ENCODE measurements at regions not wholly inside any gene's neighbourhood (a gene's known extent, or its start where the extent isn't known, plus 50 kb on each side); places are given as distances from the start of the nearest gene placed in this dataset.

DNA sequence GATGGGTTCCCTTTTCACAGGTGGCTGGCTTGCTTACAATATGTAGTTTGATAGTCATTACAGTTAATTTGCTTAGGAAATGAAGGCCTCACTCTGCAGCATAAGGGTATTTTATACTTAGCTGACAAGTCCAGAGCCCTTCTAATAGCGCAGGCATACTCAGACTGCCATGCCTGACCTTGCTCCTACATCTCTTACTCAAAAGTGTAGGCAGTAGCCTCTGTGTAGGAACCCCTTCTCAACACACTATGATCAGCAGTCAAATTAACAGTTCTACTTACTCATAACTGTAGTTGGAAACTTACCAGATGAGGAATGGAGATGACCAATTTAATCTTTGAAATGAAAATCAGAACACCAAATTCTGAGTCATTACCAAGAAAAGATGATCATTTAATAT is 373.5 kb downstream of the TBC1D32 start:
- WGBS (ENCODE audit: insufficient coverage) = no CpG with 5 or more reads among the region's 1 CpG

DNA sequence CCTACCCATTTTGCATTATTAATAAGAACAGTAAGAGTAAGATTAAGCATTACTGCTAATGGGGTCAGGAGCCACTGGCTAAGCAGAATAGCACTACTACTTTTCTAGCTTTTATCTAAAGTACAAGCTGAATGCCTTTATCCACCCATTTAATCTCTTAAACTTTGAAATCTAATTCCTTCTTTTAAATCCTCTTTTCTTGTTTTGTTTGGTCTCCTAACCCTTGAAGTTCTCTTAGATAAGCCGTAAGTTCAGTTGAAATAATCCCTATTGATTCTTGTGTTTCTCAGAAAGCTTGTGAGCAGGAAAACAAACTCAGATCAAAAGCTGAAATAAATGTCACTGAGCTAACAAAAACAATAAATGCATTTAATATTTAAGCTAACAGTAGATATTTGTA is 380.2 kb downstream of the TBC1D32 start:
- H3K4me1 ChIP-seq (ENCODE audit: control insufficient read depth in 1 of 2, insufficient read depth in 2 of 2, low read length in 2 of 2) = no peaks in the 10 kb centered on the region
- Mint-ChIP-seq H3K27me3 (ENCODE audit: low read depth in 3 of 3) (no peaks in the 10 kb centered on the region), H3K36me3 (no peaks in the 10 kb centered on the region), H3K4me1 (no peaks in the 10 kb centered on the region), H3K4me3 (no peak overlapping the region), H3K27ac (no peak overlapping the region), H3K9me3 (peaks cover 0 to 7% (median 3%) of the 10 kb centered on the region in 7 donors)
- H3K79me2 ChIP-seq (ENCODE audit: insufficient read depth, low read length) = no peaks in the 10 kb centered on the region
- no peaks in the 10 kb centered on the region for H4K20me1 ChIP-seq (ENCODE audit: insufficient read depth, low read length)
- H3K4me3 ChIP-seq (replicated peaks in 1 of 3; ENCODE audit: low read depth in 2 of 3, low read length in 3 of 3) = no peak overlapping the region
- H2AFZ ChIP-seq (ENCODE audit: insufficient read depth, low read depth, low read length, poor library complexity, severe bottlenecking) = no peak overlapping the region
- H3K9ac ChIP-seq (ENCODE audit: insufficient read depth, low read length, poor library complexity, severe bottlenecking) = no peak overlapping the region
- no CpG with 5 or more reads among the region's 1 CpG for WGBS (ENCODE audit: insufficient coverage)
- no peaks in the 10 kb centered on the region for H3K36me3 ChIP-seq (replicated peaks in 1 of 2; ENCODE audit: control insufficient read depth in 1 of 2, insufficient read depth in 2 of 2, low read length in 2 of 2)
- no peak for DNase-seq
- H3K9me3 ChIP-seq (replicated peaks in 1 of 2; ENCODE audit: control insufficient read depth in 1 of 2, insufficient read depth in 1 of 2, low read length in 2 of 2) = peaks cover 0 to 8% of the 10 kb centered on the region in 2 donors
- no peaks in the 10 kb centered on the region for H3K27me3 ChIP-seq (ENCODE audit: control insufficient read depth in 2 of 2, insufficient read depth in 2 of 2, low read length in 2 of 2)
- TF ChIP-seq, protein P1, sequence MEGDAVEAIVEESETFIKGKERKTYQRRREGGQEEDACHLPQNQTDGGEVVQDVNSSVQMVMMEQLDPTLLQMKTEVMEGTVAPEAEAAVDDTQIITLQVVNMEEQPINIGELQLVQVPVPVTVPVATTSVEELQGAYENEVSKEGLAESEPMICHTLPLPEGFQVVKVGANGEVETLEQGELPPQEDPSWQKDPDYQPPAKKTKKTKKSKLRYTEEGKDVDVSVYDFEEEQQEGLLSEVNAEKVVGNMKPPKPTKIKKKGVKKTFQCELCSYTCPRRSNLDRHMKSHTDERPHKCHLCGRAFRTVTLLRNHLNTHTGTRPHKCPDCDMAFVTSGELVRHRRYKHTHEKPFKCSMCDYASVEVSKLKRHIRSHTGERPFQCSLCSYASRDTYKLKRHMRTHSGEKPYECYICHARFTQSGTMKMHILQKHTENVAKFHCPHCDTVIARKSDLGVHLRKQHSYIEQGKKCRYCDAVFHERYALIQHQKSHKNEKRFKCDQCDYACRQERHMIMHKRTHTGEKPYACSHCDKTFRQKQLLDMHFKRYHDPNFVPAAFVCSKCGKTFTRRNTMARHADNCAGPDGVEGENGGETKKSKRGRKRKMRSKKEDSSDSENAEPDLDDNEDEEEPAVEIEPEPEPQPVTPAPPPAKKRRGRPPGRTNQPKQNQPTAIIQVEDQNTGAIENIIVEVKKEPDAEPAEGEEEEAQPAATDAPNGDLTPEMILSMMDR (IDR thresholded peaks at IDR 0.05) = no peak
- intact Hi-C loops (cut with micrococcal nuclease) = no loop called here
- H3K4me2 ChIP-seq (replicated peaks; ENCODE audit: extremely low read depth, low read length, poor library complexity, severe bottlenecking) = no peak overlapping the region
- H3K27ac ChIP-seq (ENCODE audit: low read depth in 1 of 2, low read length in 2 of 2) = no peak overlapping the region

More for the DNA sequence above, 373.5 kb downstream of the TBC1D32 start:
- no peaks in the 10 kb centered on the region for H4K20me1 ChIP-seq (ENCODE audit: insufficient read depth, low read length)
- no peak overlapping the region for H3K4me2 ChIP-seq (replicated peaks; ENCODE audit: extremely low read depth, low read length, poor library complexity, severe bottlenecking)
- no peak overlapping the region for H3K27ac ChIP-seq (ENCODE audit: low read depth in 1 of 2, low read length in 2 of 2)
- H3K27me3 Mint-ChIP-seq (ENCODE audit: low read depth in 3 of 3) = no peaks in the 10 kb centered on the region
- no peaks in the 10 kb centered on the region for H3K36me3 Mint-ChIP-seq
- no peak overlapping the region for H3K9ac ChIP-seq (ENCODE audit: insufficient read depth, low read length, poor library complexity, severe bottlenecking)
- H2AFZ ChIP-seq (ENCODE audit: insufficient read depth, low read depth, low read length, poor library complexity, severe bottlenecking) = no peak overlapping the region
- no peaks in the 10 kb centered on the region for H3K36me3 ChIP-seq (replicated peaks in 1 of 2; ENCODE audit: control insufficient read depth in 1 of 2, insufficient read depth in 2 of 2, low read length in 2 of 2)
- H3K9me3 Mint-ChIP-seq = peaks cover 0 to 3% (median 0%) of the 10 kb centered on the region in 7 donors
- H3K4me3 Mint-ChIP-seq = no peak overlapping the region
- no peaks in the 10 kb centered on the region for H3K9me3 ChIP-seq (replicated peaks in 1 of 2; ENCODE audit: control insufficient read depth in 1 of 2, insufficient read depth in 1 of 2, low read length in 2 of 2)
- intact Hi-C loops (cut with micrococcal nuclease) = no loop called here
- no peaks in the 10 kb centered on the region for H3K27me3 ChIP-seq (ENCODE audit: control insufficient read depth in 2 of 2, insufficient read depth in 2 of 2, low read length in 2 of 2)
- no peak for DNase-seq
- H3K4me1 ChIP-seq (ENCODE audit: control insufficient read depth in 1 of 2, insufficient read depth in 2 of 2, low read length in 2 of 2) = no peaks in the 10 kb centered on the region
- H3K4me3 ChIP-seq (replicated peaks in 1 of 3; ENCODE audit: low read depth in 2 of 3, low read length in 3 of 3) = no peak overlapping the region
- no peaks in the 10 kb centered on the region for H3K4me1 Mint-ChIP-seq
- no peaks in the 10 kb centered on the region for H3K79me2 ChIP-seq (ENCODE audit: insufficient read depth, low read length)
- H3K27ac Mint-ChIP-seq = no peak overlapping the region
- TF ChIP-seq, protein P1 (IDR thresholded peaks at IDR 0.05) = no peak
